ENCODE measurements at regions not wholly inside any gene's neighbourhood (a gene's known extent, or its start where the extent isn't known, plus 50 kb on each side); places are given as distances from the start of the nearest gene placed in this dataset.

GRCh38 chr16:66127459-66128370 lies 238.8 kb upstream of the CDH5 start:
- Histone ChIP-seq H2BK12ac (ENCODE audit: low read depth, low read length) (no peak overlapping the region), H3K27ac (ENCODE audit: low read depth, low read length) (no peak overlapping the region), H3K4me1 (replicated peaks in 1 of 4; ENCODE audit: control insufficient read depth in 3 of 4, insufficient read depth in 4 of 4, low read length in 3 of 4) (peaks cover 0 to 5% (median 4%) of the 10 kb centered on the region in 4 experiments; a peak in 4 of 7 replicates), H3K14ac (ENCODE audit: insufficient read length) (no peak overlapping the region), H4K8ac (ENCODE audit: extremely low read depth, insufficient read depth, low read length) (no peak overlapping the region), H3K18ac (ENCODE audit: extremely low read depth, low read length) (no peak overlapping the region), H3K4ac (replicated peaks; ENCODE audit: insufficient read length, low read depth, low read length) (no peak overlapping the region), H3K36me3 (ENCODE audit: control insufficient read depth in 2 of 4, insufficient read depth in 4 of 4, low read length in 3 of 4) (no peaks in the 10 kb centered on the region), H3K9ac (replicated peaks in 1 of 4; ENCODE audit: extremely low read depth in 1 of 4, low read depth in 3 of 4, low read length in 3 of 4) (no peak overlapping the region), H3K79me1 (ENCODE audit: low read depth, low read length) (no peaks in the 10 kb centered on the region), H3K4me3 (ENCODE audit: extremely low read depth in 1 of 4, insufficient read depth in 2 of 4, low read depth in 3 of 4, low read length in 4 of 4) (no peak overlapping the region), H3K4me2 (ENCODE audit: insufficient read depth in 1 of 2, low read depth in 2 of 2, low read length in 2 of 2) (peak overlapping the region in 1 of 2 experiments; percentile 12; a peak in 2 of 4 replicates), H3K23me2 (ENCODE audit: low read depth, low read length) (0 out of 2 replicates have a peak, but pooled peaks cover 2% of the 10 kb centered on the region), H4K5ac (ENCODE audit: insufficient read length, low read depth, low read length) (no peak overlapping the region), H2AFZ (ENCODE audit: low read length) (no peak overlapping the region; the same call in 1 of the 2 replicates), H2BK5ac (ENCODE audit: low read depth, low read length) (no peak overlapping the region), H3K56ac (replicated peaks; ENCODE audit: insufficient read length, low read depth, low read length) (no peak overlapping the region), H4K20me1 (replicated peaks in 1 of 2; ENCODE audit: control insufficient read depth in 1 of 2, insufficient read depth in 2 of 2, low read length in 2 of 2) (no peaks in the 10 kb centered on the region), H2AK5ac (ENCODE audit: low read depth, low read length) (no peak overlapping the region), H3K27me3 (replicated peaks in 1 of 4; ENCODE audit: control insufficient read depth in 3 of 4, extremely low read depth in 1 of 4, insufficient read depth in 3 of 4, low read length in 3 of 4) (peaks cover 0 to 2% (median 0%) of the 10 kb centered on the region in 4 experiments; a peak in 1 of 7 replicates), H3K23ac (ENCODE audit: insufficient read length) (no peak overlapping the region), H4K91ac (replicated peaks; ENCODE audit: insufficient read length, low read length) (no peak overlapping the region), H3K9me3 (ENCODE audit: insufficient read depth in 2 of 2, low read depth in 1 of 2, low read length in 1 of 2) (no peaks in the 10 kb centered on the region), H2BK15ac (ENCODE audit: low read length) (no peak overlapping the region; the same call in 1 of the 2 replicates), H3K79me2 (ENCODE audit: control insufficient read depth in 1 of 2, insufficient read depth in 2 of 2, low read length in 2 of 2) (no peaks in the 10 kb centered on the region), H2BK120ac (replicated peaks; ENCODE audit: low read depth, low read length) (no peak overlapping the region), H2BK20ac (ENCODE audit: low read length) (no peak overlapping the region)
- DNase-seq (ENCODE audit: low read depth in 1 of 2, low spot score in 2 of 2) (no peak), FAIRE-seq (no peak)
- WGBS, 2 experiments (ENCODE audit: extremely low coverage in 1 of 2, insufficient coverage in 1 of 2, insufficient read length in 1 of 2, insufficient replicate concordance in 2 of 2, low coverage in 1 of 2, low lambda C conversion rate in 2 of 2, missing lambda C conversion rate in 1 of 2), result 52% methylated on average over 26 of the region's 26 CpGs; no CpG with 5 or more reads in 1 of the 2 experiments
- ChIA-PET CTCF (ENCODE audit: partially characterized antibody) (interaction anchor here (1.7 to 1.8 kb wide), 2 partner anchors 13 to 24 kb away, joined by 3 to 6 read pairs; no protein-coding TSS in a partner anchor), POLR2A (ENCODE audit: partially characterized antibody) (no interaction called here)
- TF ChIP-seq CBX8 (IDR thresholded peaks at IDR 0.05; ENCODE audit: borderline replicate concordance, low read depth, low read length), result no peak
- TF ChIP-seq TAF1 (IDR thresholded peaks at IDR 0.05; ENCODE audit: low read depth, low read length), result no peak
- peak; percentile 37 for TF ChIP-seq CTBP2 (IDR thresholded peaks at IDR 0.05; ENCODE audit: borderline replicate concordance, insufficient read depth, insufficient read length, low read length)
- peak in 1 of 2 experiments; percentile 26; a peak in 2 of 4 replicates for TF ChIP-seq RAD21 (IDR thresholded peaks at IDR 0.05 in 1 of 2, conservative IDR thresholded peaks at IDR 0.05 in 1 of 2; ENCODE audit: low read depth in 2 of 2, low read length in 2 of 2)
- peak in 2 of 3 experiments; percentile 51 to 54; a peak in 2 of 4 replicates for TF ChIP-seq CTCF (IDR thresholded peaks at IDR 0.05; ENCODE audit: control extremely low read depth in 1 of 3, insufficient read depth in 1 of 3, low read depth in 1 of 3, low read length in 3 of 3)
- no peak for TF ChIP-seq KDM4A (IDR thresholded peaks at IDR 0.05; ENCODE audit: low read depth, low read length, severe bottlenecking)

All from H1 (cell line).